K562 (cell line): ENCODE measurements at regions not wholly inside any gene's neighbourhood (a gene's known extent, or its start where the extent isn't known, plus 50 kb on each side); places are given as distances from the start of the nearest gene placed in this dataset.

Experiments
- ATAC-seq: fragments of 200-7000 bp; cut with Tn5 transposase; 3 replicates; pipeline ENCODE4 v1.9.1; 2020; ENCODE audit warnings: moderate library complexity
- BruUV-seq: library from RNA; stranded (reverse); fragments of 400-500 nt; replicated peaks from 2 replicates; lab custom pipeline; 2021; lab: Mats Ljungman, UMichigan
- CTCF ChIA-PET: fragments of 300-600 bp; formaldehyde crosslinking; extraction: SDS; loops from one replicate; lab custom pipeline; 2021; ENCODE audit warnings: low intra/inter-chr PET ratio; lab: Yijun Ruan, JAX
- POLR2A ChIA-PET: fragments of 300-600, 350-650 bp; sonication (Branson Sonifier 250); formaldehyde crosslinking; extraction: SDS; loops from one replicate; lab custom pipeline; 2021; ENCODE audit warnings: antibody characterized with exemption, inconsistent platforms; lab: Yijun Ruan, JAX
- DNase-seq, 4 experiments: peaks; one replicate each; pipeline versions ENCODE4 v3.0.0 to v3.0.0-alpha.2; 2011 to 2018; ENCODE audit warnings: low spot score in 3 of 4, mixed read lengths in 3 of 4; ENCODE audit errors: extremely low read depth in 1 of 4
- FAIRE-seq: peaks from 2 replicates; lab custom pipeline; 2011; peaks lifted over from hg19 to GRCh38; lab: Jason Lieb, UNC
- H2AFZ ChIP-seq: 2 replicates; pipeline ENCODE4 v1.6.0; 2011; ENCODE audit warnings: low read depth, low read length, control low read depth, inconsistent platforms
- H3K27ac ChIP-seq: fragments of 200-600 bp; 3 replicates; pipeline ENCODE4 v1.8.0; 2011; ENCODE audit warnings: low read depth, mild to moderate bottlenecking, control low read depth, inconsistent platforms, low read length, moderate library complexity, mixed read lengths; ENCODE audit errors: extremely low read depth
- H3K27me3 ChIP-seq, 2 experiments: fragments of 300-600 bp in 1 of 2; 2 replicates in 1 of 2; 3 replicates in 1 of 2; pipeline versions ENCODE4 v1.6.0 to v1.8.0; 2011; ENCODE audit warnings: inconsistent platforms in 2 of 2, low read length in 2 of 2, mild to moderate bottlenecking in 1 of 2, mixed read lengths in 1 of 2, moderate library complexity in 1 of 2; ENCODE audit not compliant: control insufficient read depth in 2 of 2, insufficient read depth in 2 of 2
- H3K36me3 ChIP-seq: fragments of 300-600 bp; 3 replicates; pipeline ENCODE4 v1.8.0; 2011; ENCODE audit warnings: mild to moderate bottlenecking, low read length, inconsistent platforms; ENCODE audit not compliant: control insufficient read depth, insufficient read depth
- H3K4me1 ChIP-seq, 2 experiments: fragments of 200-600 bp in 1 of 2; replicated peaks in 1 of 2; 2 replicates in 1 of 2; 3 replicates in 1 of 2; pipeline versions ENCODE4 v1.5.1 to v1.8.0; 2011; ENCODE audit warnings: inconsistent platforms in 2 of 2, low read length in 2 of 2, mild to moderate bottlenecking in 1 of 2, mixed read lengths in 1 of 2, moderate library complexity in 1 of 2; ENCODE audit not compliant: control insufficient read depth in 2 of 2, insufficient read depth in 2 of 2
- H3K4me2 ChIP-seq: 2 replicates; pipeline ENCODE4 v1.6.1; 2011; ENCODE audit warnings: low read length, control low read depth, inconsistent platforms, mixed read lengths; ENCODE audit not compliant: insufficient read depth
- H3K4me3 ChIP-seq: fragments of 200-600 bp; sonication (generic), shearing (Covaris generic); 2 replicates; pipeline ENCODE4 v1.5.1; 2016; ENCODE audit warnings: control low read depth, inconsistent platforms
- H3K79me2 ChIP-seq: fragments of 200-600 bp; 3 replicates; pipeline ENCODE4 v1.8.0; 2011; ENCODE audit warnings: low read length, inconsistent platforms; ENCODE audit not compliant: control insufficient read depth, insufficient read depth
- H3K9ac ChIP-seq, 2 experiments: 2 replicates each; pipeline versions ENCODE4 v1.6.0 to v1.6.1; 2011; ENCODE audit warnings: low read depth in 2 of 2, low read length in 2 of 2, control low read depth in 1 of 2, inconsistent platforms in 1 of 2, mild to moderate bottlenecking in 1 of 2, mixed read lengths in 1 of 2; ENCODE audit not compliant: insufficient read depth in 1 of 2
- H3K9me1 ChIP-seq: one replicate; pipeline ENCODE4 v1.6.0; 2011; ENCODE audit warnings: inconsistent platforms, mild to moderate bottlenecking, low read length, moderate library complexity; ENCODE audit not compliant: control insufficient read depth, insufficient read depth
- H3K9me3 ChIP-seq: replicated peaks from 2 replicates; pipeline ENCODE4 v1.5.1; 2011; ENCODE audit warnings: low read depth, low read length, inconsistent platforms; ENCODE audit not compliant: control insufficient read depth, insufficient read depth
- H4K20me1 ChIP-seq: replicated peaks from 2 replicates; pipeline ENCODE4 v1.6.1; 2011; ENCODE audit warnings: low read length, inconsistent platforms, mixed read lengths; ENCODE audit not compliant: control insufficient read depth, insufficient read depth
- KAT8 ChIP-seq: fragments of 450-650 bp; IDR thresholded peaks from 2 replicates; pipeline ENCODE4 v1.6.1; 2016; ENCODE audit warnings: low read depth, mild to moderate bottlenecking
- MAFG ChIP-seq: fragments of 450-650 bp; conservative IDR thresholded peaks from 2 replicates; pipeline ENCODE4 v1.6.1; 2016; ENCODE audit warnings: missing genetic modification characterization, missing compliant biosample characterization
- NFATC3 ChIP-seq: fragments of 450-650 bp; IDR thresholded peaks from 2 replicates; pipeline ENCODE4 v1.6.1; 2017; ENCODE audit warnings: mild to moderate bottlenecking
- ZNF263 ChIP-seq: sonication (generic); formaldehyde crosslinking; IDR thresholded peaks from 2 replicates; pipeline ENCODE4 v1.8.0; 2022; ENCODE audit warnings: mild to moderate bottlenecking, missing genetic modification reagents, borderline replicate concordance
- ZNF551 ChIP-seq: fragments of 250-450 bp; sonication (Bioruptor Pico); IDR thresholded peaks from 2 replicates; pipeline ENCODE4 v1.5.0; 2021; ENCODE audit warnings: mild to moderate bottlenecking, moderate library complexity
- ZNF699 ChIP-seq: fragments of 250-450 bp; sonication (Bioruptor Pico); IDR thresholded peaks from 2 replicates; pipeline ENCODE4 v1.8.0; 2021; ENCODE audit warnings: mild to moderate bottlenecking, moderate library complexity; ENCODE audit not compliant: insufficient replicate concordance
- WGBS: fragments of 100-300 bp; shearing (Covaris generic); methylation state at CpG from one replicate; pipeline ENCODE4 v1.1.6; 2016; ENCODE audit warnings: low coverage, mixed read lengths; ENCODE audit not compliant: insufficient coverage; ENCODE audit errors: missing lambda C conversion rate; 5-methylcytosine and 5-hydroxymethylcytosine counted together
- in situ Hi-C: fragments of 300-500 bp; cut with MboI; formaldehyde crosslinking; loops from 4 replicates; pipeline ENCODE4 v1.15.0; 2018; ENCODE audit warnings: inconsistent platforms, mixed read lengths
- intact Hi-C: fragments of 100-400 bp; cut with micrococcal nuclease; formaldehyde crosslinking; loops from 2 replicates; pipeline ENCODE4 v1.14.2; 2022
- TF ChIP-seq, protein P1 (sequence below): fragments of 450-650 bp; IDR thresholded peaks from 2 replicates; pipeline ENCODE4 v1.6.1; 2016; ENCODE audit warnings: low read depth

DNA sequence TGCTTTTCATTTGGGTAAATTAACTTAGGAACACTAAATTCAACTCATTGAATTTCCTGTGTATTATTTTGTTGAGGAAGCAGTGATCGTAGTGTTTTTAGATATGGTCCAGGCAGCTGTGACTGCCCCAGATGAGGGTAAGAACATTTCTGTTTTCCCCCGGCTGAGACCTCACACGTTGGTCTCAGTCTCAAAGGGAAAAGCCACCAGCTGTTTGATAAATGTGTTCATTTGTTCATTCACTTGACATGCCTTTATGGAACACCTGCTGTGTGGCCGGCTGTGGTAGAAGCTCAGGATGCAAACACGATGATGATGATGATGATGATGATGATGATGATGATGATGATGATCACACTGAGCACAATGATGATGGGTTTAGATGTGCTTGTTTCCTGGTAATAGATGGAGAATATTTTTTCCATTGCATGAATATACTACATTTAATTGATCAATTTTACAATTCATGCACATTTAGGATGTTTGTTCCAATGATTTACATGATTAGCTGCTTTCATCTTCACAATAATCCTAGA is 125.6 kb upstream of the ZNF32 start:
- Histone ChIP-seq H3K36me3 (no peaks in the 10 kb centered on the region), H3K4me2 (no peak overlapping the region), H3K9ac (no peak overlapping the region), H2AFZ (no peak overlapping the region), H3K4me3 (no peak overlapping the region), H3K79me2 (no peaks in the 10 kb centered on the region), H4K20me1 (no peaks in the 10 kb centered on the region), H3K4me1 (no peaks in the 10 kb centered on the region), H3K9me3 (no peaks in the 10 kb centered on the region), H3K9me1 (no peaks in the 10 kb centered on the region), H3K27me3 (peaks cover 0 to 12% of the 10 kb centered on the region in 2 experiments; a peak in 1 of 5 replicates), H3K27ac (no peak overlapping the region)
- no peak for DNase-seq
- no peak for ATAC-seq
- in situ Hi-C loops, result no loop called here
- WGBS, result 0% methylated on average over 5 of the region's 5 CpGs
- intact Hi-C loops, result no loop called here
- ChIA-PET CTCF (no interaction called here), POLR2A (interaction anchor here (0.7 to 1.0 kb wide), 2 partner anchors 62 to 406 kb away, joined by 3 to 4 read pairs; no protein-coding TSS in a partner anchor)
- BruUV-seq, result no TSS peak
- TF ChIP-seq NFATC3 (no peak), ZNF699 (CRISPR knock-in tag) (no peak), MAFG (tag) (no peak), ZNF263 (CRISPR knock-in tag) (no peak), KAT8 (no peak), ZNF551 (CRISPR knock-in tag) (no peak)
- TF ChIP-seq, protein P1, sequence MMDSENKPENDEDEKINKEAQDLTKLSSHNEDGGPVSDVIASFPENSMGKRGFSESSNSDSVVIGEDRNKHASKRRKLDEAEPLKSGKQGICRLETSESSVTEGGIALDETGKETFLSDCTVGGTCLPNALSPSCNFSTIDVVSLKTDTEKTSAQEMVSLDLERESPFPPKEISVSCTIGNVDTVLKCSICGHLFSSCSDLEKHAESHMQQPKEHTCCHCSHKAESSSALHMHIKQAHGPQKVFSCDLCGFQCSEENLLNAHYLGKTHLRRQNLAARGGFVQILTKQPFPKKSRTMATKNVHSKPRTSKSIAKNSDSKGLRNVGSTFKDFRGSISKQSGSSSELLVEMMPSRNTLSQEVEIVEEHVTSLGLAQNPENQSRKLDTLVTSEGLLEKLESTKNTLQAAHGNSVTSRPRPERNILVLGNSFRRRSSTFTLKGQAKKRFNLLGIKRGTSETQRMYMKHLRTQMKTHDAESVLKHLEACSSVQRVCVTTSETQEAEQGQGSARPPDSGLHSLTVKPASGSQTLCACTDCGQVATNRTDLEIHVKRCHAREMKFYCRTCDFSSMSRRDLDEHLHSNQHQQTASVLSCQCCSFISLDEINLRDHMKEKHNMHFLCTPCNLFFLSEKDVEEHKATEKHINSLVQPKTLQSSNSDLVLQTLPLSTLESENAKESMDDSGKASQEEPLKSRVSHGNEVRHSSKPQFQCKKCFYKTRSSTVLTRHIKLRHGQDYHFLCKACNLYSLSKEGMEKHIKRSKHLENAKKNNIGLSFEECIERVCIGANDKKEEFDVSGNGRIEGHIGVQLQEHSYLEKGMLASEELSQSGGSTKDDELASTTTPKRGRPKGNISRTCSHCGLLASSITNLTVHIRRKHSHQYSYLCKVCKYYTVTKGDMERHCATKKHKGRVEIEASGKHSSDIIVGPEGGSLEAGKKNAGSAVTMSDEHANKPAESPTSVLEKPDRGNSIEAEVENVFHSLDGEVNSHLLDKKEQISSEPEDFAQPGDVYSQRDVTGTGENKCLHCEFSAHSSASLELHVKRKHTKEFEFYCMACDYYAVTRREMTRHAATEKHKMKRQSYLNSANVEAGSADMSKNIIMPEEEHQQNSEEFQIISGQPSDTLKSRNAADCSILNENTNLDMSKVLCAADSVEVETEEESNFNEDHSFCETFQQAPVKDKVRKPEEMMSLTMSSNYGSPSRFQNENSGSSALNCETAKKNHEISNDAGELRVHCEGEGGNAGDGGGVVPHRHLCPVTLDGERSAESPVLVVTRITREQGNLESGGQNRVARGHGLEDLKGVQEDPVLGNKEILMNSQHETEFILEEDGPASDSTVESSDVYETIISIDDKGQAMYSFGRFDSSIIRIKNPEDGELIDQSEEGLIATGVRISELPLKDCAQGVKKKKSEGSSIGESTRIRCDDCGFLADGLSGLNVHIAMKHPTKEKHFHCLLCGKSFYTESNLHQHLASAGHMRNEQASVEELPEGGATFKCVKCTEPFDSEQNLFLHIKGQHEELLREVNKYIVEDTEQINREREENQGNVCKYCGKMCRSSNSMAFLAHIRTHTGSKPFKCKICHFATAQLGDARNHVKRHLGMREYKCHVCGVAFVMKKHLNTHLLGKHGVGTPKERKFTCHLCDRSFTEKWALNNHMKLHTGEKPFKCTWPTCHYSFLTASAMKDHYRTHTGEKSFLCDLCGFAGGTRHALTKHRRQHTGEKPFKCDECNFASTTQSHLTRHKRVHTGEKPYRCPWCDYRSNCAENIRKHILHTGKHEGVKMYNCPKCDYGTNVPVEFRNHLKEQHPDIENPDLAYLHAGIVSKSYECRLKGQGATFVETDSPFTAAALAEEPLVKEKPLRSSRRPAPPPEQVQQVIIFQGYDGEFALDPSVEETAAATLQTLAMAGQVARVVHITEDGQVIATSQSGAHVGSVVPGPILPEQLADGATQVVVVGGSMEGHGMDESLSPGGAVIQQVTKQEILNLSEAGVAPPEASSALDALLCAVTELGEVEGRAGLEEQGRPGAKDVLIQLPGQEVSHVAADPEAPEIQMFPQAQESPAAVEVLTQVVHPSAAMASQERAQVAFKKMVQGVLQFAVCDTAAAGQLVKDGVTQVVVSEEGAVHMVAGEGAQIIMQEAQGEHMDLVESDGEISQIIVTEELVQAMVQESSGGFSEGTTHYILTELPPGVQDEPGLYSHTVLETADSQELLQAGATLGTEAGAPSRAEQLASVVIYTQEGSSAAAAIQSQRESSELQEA, result no peak
- FAIRE-seq, result no peak
